ENCODE measurements at regions not wholly inside any gene's neighbourhood (a gene's known extent, or its start where the extent isn't known, plus 50 kb on each side); places are given as distances from the start of the nearest gene placed in this dataset.

DNA sequence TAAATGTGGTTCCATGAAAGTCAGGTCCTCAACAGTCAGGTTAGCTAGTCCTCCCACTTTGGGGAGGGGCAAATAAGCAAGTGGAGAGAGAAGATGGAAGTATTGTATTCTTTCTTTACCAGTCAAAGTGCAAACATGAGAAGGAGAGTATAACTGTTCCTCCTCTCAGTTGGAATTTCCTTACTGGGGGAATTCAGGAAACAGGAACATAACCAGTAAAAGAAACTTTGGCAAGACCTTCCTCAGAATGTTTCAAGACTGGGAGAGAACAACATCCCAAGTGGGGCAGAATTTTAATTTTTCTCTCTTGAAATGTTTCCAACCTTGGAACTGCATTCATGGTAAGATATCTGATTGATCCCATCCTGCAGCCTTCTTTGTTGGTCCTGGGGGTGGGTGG lies 552.4 kb upstream of the TNP1 start:
- TF ChIP-seq CTCF (IDR thresholded peaks at IDR 0.05; ENCODE audit: poor library complexity) = no peak
- no peak for TF ChIP-seq EZH2 (IDR thresholded peaks at IDR 0.05; ENCODE audit: borderline replicate concordance)
- no peak for TF ChIP-seq EZH2phosphoT487 (IDR thresholded peaks at IDR 0.05; ENCODE audit: low read depth, severe bottlenecking, unreplicated experiment)
